Endodermal cell (in vitro differentiated cells): ENCODE measurements at regions not wholly inside any gene's neighbourhood (a gene's known extent, or its start where the extent isn't known, plus 50 kb on each side); places are given as distances from the start of the nearest gene placed in this dataset.

Source experiments
- DNase-seq: peaks from one replicate; pipeline ENCODE4 v3.0.0-alpha.2; 2017
- H3K27ac ChIP-seq: 2 replicates; pipeline ENCODE4 v1.5.1; 2013; ENCODE audit warnings: mild to moderate bottlenecking, low read depth, low read length, moderate library complexity
- H3K27me3 ChIP-seq: 2 replicates; pipeline ENCODE4 v1.6.1; 2013; ENCODE audit warnings: mild to moderate bottlenecking, low read length, moderate library complexity; ENCODE audit not compliant: insufficient read depth, control insufficient read depth, poor library complexity, severe bottlenecking
- H3K36me3 ChIP-seq: 2 replicates; pipeline ENCODE4 v1.7.0; 2013; ENCODE audit warnings: mild to moderate bottlenecking, low read length, moderate library complexity; ENCODE audit not compliant: control insufficient read depth, insufficient read depth
- H3K4me1 ChIP-seq: one replicate; pipeline ENCODE4 v1.7.0; 2013; ENCODE audit warnings: low read length; ENCODE audit not compliant: control insufficient read depth, insufficient read depth
- H3K4me3 ChIP-seq: 2 replicates; pipeline ENCODE4 v1.5.1; 2013; ENCODE audit warnings: mild to moderate bottlenecking, low read length, moderate library complexity
- H3K9ac ChIP-seq: 2 replicates; pipeline ENCODE4 v1.6.1; 2013; ENCODE audit warnings: mild to moderate bottlenecking, low read length, moderate library complexity; ENCODE audit not compliant: poor library complexity, severe bottlenecking; ENCODE audit errors: extremely low read depth
- H3K9me3 ChIP-seq: 2 replicates; pipeline ENCODE4 v1.6.1; 2013; ENCODE audit warnings: mild to moderate bottlenecking, low read length, moderate library complexity; ENCODE audit not compliant: control insufficient read depth
- H3K27ac Mint-ChIP-seq: 2 replicates; pipeline ENCODE4 v1.8.0; 2020; ENCODE audit warnings: mixed read lengths
- H3K27me3 Mint-ChIP-seq: 2 replicates; pipeline ENCODE4 v1.8.0; 2021; ENCODE audit warnings: mild to moderate bottlenecking, mixed read lengths; ENCODE audit not compliant: insufficient read depth
- H3K36me3 Mint-ChIP-seq: 2 replicates; pipeline ENCODE4 v1.8.0; 2020; ENCODE audit warnings: low read depth, mixed read lengths
- H3K4me1 Mint-ChIP-seq: 2 replicates; pipeline ENCODE4 v1.8.0; 2020; ENCODE audit warnings: mixed read lengths
- H3K4me3 Mint-ChIP-seq: 2 replicates; pipeline ENCODE4 v1.8.0; 2020; ENCODE audit warnings: mild to moderate bottlenecking, moderate library complexity, mixed read lengths
- H3K9me3 Mint-ChIP-seq: 2 replicates; pipeline ENCODE4 v1.8.0; 2020; ENCODE audit warnings: mild to moderate bottlenecking, mixed read lengths
- WGBS, 2 experiments: methylation state at CpG; one replicate each; pipeline versions ENCODE4 v1.1.5 to v1.1.7; 2013; ENCODE audit warnings: missing lambda C conversion rate in 2 of 2, mixed read lengths in 1 of 2; ENCODE audit not compliant: insufficient coverage in 1 of 2, insufficient read length in 1 of 2; 5-methylcytosine and 5-hydroxymethylcytosine counted together
- TF ChIP-seq, protein P1 (sequence below): fragments of 200-600 bp; sonication (generic); conservative IDR thresholded peaks from 2 replicates; pipeline ENCODE4 v1.5.0; 2021; ENCODE audit warnings: antibody characterized with exemption, mild to moderate bottlenecking

DNA sequence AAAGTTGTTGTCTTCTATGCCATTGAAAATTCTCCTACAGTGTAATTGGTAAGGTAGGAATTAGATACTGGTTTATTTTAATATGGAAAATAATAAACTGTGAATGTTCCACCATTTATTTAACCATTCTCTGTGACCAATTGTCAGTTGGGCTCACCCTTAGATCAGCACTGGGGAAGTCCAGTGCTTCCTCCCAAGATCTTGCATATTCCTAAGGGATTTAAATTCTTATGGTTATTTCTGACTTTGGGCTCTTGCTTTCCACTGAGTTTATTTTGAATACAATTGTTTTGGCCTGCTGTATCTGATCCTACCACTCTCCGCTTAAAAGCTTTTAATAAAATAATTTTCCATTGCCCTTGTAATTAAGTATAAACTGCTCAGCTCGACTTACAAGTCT is 137.4 kb downstream of the OR2K2 start:
- no peaks in the 10 kb centered on the region for H3K4me1 Mint-ChIP-seq
- no peaks in the 10 kb centered on the region for H3K36me3 Mint-ChIP-seq
- H3K4me3 Mint-ChIP-seq: no peak overlapping the region
- peaks cover 3% of the 10 kb centered on the region for H3K4me1 ChIP-seq
- no peaks in the 10 kb centered on the region for H3K27me3 Mint-ChIP-seq
- DNase-seq: no peak
- no peak overlapping the region for H3K9ac ChIP-seq
- no peaks in the 10 kb centered on the region for H3K36me3 ChIP-seq
- WGBS, 2 experiments: 89 to 92% methylated on average over 2 of the region's 2 CpGs
- no peak overlapping the region for H3K4me3 ChIP-seq
- H3K27ac ChIP-seq: no peak overlapping the region
- H3K27me3 ChIP-seq: no peaks in the 10 kb centered on the region
- no peak overlapping the region for H3K27ac Mint-ChIP-seq
- TF ChIP-seq, protein P1, sequence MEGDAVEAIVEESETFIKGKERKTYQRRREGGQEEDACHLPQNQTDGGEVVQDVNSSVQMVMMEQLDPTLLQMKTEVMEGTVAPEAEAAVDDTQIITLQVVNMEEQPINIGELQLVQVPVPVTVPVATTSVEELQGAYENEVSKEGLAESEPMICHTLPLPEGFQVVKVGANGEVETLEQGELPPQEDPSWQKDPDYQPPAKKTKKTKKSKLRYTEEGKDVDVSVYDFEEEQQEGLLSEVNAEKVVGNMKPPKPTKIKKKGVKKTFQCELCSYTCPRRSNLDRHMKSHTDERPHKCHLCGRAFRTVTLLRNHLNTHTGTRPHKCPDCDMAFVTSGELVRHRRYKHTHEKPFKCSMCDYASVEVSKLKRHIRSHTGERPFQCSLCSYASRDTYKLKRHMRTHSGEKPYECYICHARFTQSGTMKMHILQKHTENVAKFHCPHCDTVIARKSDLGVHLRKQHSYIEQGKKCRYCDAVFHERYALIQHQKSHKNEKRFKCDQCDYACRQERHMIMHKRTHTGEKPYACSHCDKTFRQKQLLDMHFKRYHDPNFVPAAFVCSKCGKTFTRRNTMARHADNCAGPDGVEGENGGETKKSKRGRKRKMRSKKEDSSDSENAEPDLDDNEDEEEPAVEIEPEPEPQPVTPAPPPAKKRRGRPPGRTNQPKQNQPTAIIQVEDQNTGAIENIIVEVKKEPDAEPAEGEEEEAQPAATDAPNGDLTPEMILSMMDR: no peak
- H3K9me3 Mint-ChIP-seq: no peaks in the 10 kb centered on the region
- H3K9me3 ChIP-seq: no peaks in the 10 kb centered on the region

- TF ChIP-seq, protein P1: no peak
- Histone ChIP-seq H3K4me3 (no peak overlapping the region), H3K27me3 (no peaks in the 10 kb centered on the region), H3K27ac (no peak overlapping the region), H3K9ac (no peak overlapping the region), H3K9me3 (no peaks in the 10 kb centered on the region), H3K36me3 (no peaks in the 10 kb centered on the region), H3K4me1 (peaks cover 3% of the 10 kb centered on the region)
- H3K27ac Mint-ChIP-seq: no peak overlapping the region
- H3K4me3 Mint-ChIP-seq: no peak overlapping the region
- H3K36me3 Mint-ChIP-seq: no peaks in the 10 kb centered on the region
- H3K4me1 Mint-ChIP-seq: no peaks in the 10 kb centered on the region
- no peaks in the 10 kb centered on the region for H3K27me3 Mint-ChIP-seq
- no peaks in the 10 kb centered on the region for H3K9me3 Mint-ChIP-seq
- no peak for DNase-seq
Measured at GRCh38 chr9:111190347-111190746, 139.7 kb downstream of the OR2K2 start.

DNA sequence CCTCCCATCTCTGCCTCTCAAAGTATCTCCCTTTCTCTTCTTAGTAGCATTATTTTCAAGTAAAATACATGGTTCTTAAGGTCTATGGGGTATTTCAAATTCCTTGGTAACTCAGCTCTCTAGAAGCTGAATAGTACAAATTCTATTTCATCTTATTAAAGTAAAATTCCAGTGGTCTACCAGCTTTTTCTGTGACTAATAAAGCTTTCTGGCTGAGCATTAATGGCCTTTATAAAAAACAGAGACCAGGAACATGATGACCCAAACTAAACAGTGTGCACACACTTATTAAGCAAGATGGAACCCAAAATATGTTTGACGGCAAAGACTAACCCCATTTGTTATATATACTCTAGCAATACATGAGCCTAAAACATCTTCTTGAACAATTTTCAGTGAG is 142.6 kb downstream of the OR2K2 start:
- H3K27me3 Mint-ChIP-seq: peaks cover 5% of the 10 kb centered on the region
- Histone ChIP-seq H3K27ac (no peak overlapping the region), H3K9me3 (no peaks in the 10 kb centered on the region), H3K4me1 (peaks cover 3% of the 10 kb centered on the region), H3K27me3 (no peaks in the 10 kb centered on the region), H3K36me3 (no peaks in the 10 kb centered on the region), H3K9ac (no peak overlapping the region), H3K4me3 (no peak overlapping the region)
- H3K27ac Mint-ChIP-seq: no peak overlapping the region
- H3K4me1 Mint-ChIP-seq: no peaks in the 10 kb centered on the region
- TF ChIP-seq, protein P1: no peak
- H3K36me3 Mint-ChIP-seq: no peaks in the 10 kb centered on the region
- 100% methylated on average over 1 of the region's 1 CpG; no CpG with 5 or more reads in 1 of the 2 experiments for WGBS, 2 experiments
- no peak overlapping the region for H3K4me3 Mint-ChIP-seq
- no peak for DNase-seq
- no peaks in the 10 kb centered on the region for H3K9me3 Mint-ChIP-seq
